Ishikawa (cell line): ENCODE measurements at regions not wholly inside any gene's neighbourhood (a gene's known extent, or its start where the extent isn't known, plus 50 kb on each side); places are given as distances from the start of the nearest gene placed in this dataset.

Experiments
- CEBPB ChIP-seq: IDR thresholded peaks from 2 replicates; pipeline ENCODE4 v1.6.1; 2012
- CREB1 ChIP-seq: IDR thresholded peaks from 2 replicates; pipeline ENCODE4 v1.6.1; 2012; ENCODE audit warnings: low read depth
- EGR1 ChIP-seq: IDR thresholded peaks from 2 replicates; pipeline ENCODE4 v1.6.1; 2012
- EP300 ChIP-seq: IDR thresholded peaks from 2 replicates; pipeline ENCODE4 v1.6.1; 2012; ENCODE audit warnings: borderline replicate concordance
- FOXM1 ChIP-seq: IDR thresholded peaks from 2 replicates; pipeline ENCODE4 v1.6.1; 2012; ENCODE audit warnings: low read depth, borderline replicate concordance
- MAX ChIP-seq: IDR thresholded peaks from 2 replicates; pipeline ENCODE4 v1.6.1; 2012
- NFIC ChIP-seq: IDR thresholded peaks from 2 replicates; pipeline ENCODE4 v1.6.1; 2012
- RAD21 ChIP-seq: IDR thresholded peaks from 2 replicates; pipeline ENCODE4 v1.6.1; 2012; ENCODE audit warnings: low read depth
- REST ChIP-seq: IDR thresholded peaks from 2 replicates; pipeline ENCODE4 v1.6.1; 2012; ENCODE audit warnings: low read depth, mild to moderate bottlenecking
- TAF1 ChIP-seq: IDR thresholded peaks from 2 replicates; pipeline ENCODE4 v1.6.1; 2012; ENCODE audit warnings: low read depth, mild to moderate bottlenecking
- TCF12 ChIP-seq: IDR thresholded peaks from 2 replicates; pipeline ENCODE4 v1.6.1; 2012; ENCODE audit warnings: low read depth
- TEAD4 ChIP-seq: IDR thresholded peaks from 2 replicates; pipeline ENCODE4 v1.6.1; 2012
- USF1 ChIP-seq: IDR thresholded peaks from 2 replicates; pipeline ENCODE4 v1.6.1; 2012
- YY1 ChIP-seq: IDR thresholded peaks from 2 replicates; pipeline ENCODE4 v1.6.1; 2012; ENCODE audit warnings: low read depth
- ZBTB7A ChIP-seq: IDR thresholded peaks from 2 replicates; pipeline ENCODE4 v1.6.1; 2012; ENCODE audit warnings: low read depth

DNA sequence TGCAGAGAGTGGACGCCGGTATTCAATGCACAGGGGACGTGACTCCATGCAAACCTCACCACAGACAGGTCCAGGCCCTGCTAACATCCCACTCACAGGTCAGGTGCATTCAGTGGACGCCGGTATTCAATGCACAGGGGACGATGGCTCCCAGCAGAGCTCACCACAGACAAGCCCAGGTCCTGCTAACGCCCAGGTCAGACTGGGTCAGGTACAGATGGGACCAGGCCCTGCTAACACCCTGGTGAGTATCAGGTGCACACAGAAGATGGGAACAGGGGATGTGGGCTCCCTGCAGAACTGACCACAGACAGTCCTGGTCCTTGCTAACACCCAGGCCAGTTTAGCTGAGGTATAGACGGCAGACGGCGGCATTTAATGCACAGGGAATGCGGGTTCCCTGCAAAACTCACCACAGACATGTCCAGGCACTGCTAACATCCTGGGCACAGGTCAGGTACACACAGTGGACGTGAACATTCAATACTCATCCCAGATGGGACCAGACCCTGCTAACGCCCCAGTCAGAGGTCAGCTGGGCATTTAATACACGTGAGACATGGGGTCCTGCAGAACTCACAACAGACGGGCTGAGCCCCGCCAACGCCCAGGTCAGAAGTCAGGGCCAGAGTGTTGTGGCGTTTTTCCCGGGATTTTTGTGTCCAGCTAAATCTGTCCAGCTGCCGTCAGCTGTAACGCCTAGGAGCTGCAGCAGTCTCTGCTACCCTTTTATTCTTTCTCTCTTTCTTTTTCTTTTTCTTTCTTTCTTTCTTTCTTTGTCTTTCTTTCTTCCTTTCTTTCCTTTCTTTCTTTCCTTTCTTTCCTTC lies 99.2 kb downstream of the SHOX start:
- TF ChIP-seq NFIC (no peak), MAX (no peak), CEBPB (no peak), EGR1 (no peak), YY1 (no peak), FOXM1 (no peak), TCF12 (no peak), CREB1 (no peak), REST (no peak), USF1 (no peak), TEAD4 (no peak), EP300 (no peak), TAF1 (no peak)

DNA sequence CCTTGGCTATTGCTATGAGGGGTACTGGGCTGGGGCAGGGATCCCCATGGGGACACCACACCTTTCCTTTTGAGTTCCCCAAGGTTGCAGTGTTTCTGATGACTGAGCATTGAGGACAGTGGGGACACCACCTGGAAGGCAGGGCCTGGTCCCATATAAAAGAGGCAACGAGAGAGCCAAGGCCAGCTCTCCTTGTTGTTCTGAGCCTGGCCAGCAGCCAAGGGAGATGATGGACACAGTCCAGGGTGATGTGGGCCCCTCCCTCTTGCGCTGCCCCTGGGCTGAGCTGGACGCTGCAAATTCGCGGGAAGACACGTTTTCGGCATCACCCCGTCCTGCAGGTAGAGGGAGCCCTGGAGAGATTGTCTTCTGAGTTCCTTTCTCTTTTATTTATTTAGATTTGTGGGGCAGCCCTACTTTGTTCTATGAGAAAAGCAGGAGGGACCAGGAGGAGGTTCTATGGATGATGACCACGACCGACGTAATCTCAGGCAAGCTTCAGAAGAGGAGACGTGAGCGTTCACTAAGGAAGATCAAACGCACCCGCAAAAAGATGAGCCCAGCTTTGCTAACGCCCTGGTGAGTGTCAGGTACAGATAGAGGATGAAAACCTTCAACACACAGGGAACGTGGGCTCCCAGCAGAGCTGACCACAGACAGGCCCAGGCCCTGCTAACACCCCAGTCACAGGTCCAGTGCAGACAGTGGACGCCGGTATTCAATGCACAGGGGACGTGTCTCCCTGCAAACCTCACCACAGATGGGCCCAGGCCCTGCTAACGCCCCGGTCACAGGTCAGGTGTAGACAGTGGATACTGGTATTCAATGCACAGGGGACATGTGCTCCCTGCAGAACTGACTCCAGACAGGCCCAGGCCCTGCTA lies 97.4 kb downstream of the SHOX start:
- no peak for TF ChIP-seq NFIC
- no peak for TF ChIP-seq CEBPB
- TF ChIP-seq CREB1: no peak
- no peak for TF ChIP-seq FOXM1
- no peak for TF ChIP-seq MAX
- no peak for TF ChIP-seq EP300
- TF ChIP-seq REST: no peak
- no peak for TF ChIP-seq TCF12
- no peak for TF ChIP-seq EGR1
- TF ChIP-seq ZBTB7A: no peak
- no peak for TF ChIP-seq RAD21
- no peak for TF ChIP-seq USF1
- no peak for TF ChIP-seq YY1

- no peak for TF ChIP-seq TAF1
- no peak for TF ChIP-seq NFIC
- no peak for TF ChIP-seq CREB1
- TF ChIP-seq TEAD4: no peak
- no peak for TF ChIP-seq MAX
- TF ChIP-seq RAD21: no peak
- TF ChIP-seq REST: no peak
- no peak for TF ChIP-seq TCF12
- TF ChIP-seq ZBTB7A: no peak
- TF ChIP-seq EGR1: no peak
- TF ChIP-seq CEBPB: no peak
- no peak for TF ChIP-seq FOXM1
- no peak for TF ChIP-seq EP300
- no peak for TF ChIP-seq YY1
These were observed 95.4 kb downstream of the SHOX start for GRCh38 chrX:725971-726370.
